K562 (cell line): ENCODE measurements at regions not wholly inside any gene's neighbourhood (a gene's known extent, or its start where the extent isn't known, plus 50 kb on each side); places are given as distances from the start of the nearest gene placed in this dataset.

ENCODE experiments used
- EGR1 ChIP-seq: fragments of 450-650 bp; conservative IDR thresholded peaks from 2 replicates; pipeline ENCODE4 v1.6.1; 2017; ENCODE audit warnings: mild to moderate bottlenecking
- NCOR1 ChIP-seq: fragments of 450-650 bp; IDR thresholded peaks from 2 replicates; pipeline ENCODE4 v1.6.1; 2016; ENCODE audit warnings: mild to moderate bottlenecking, moderate library complexity
- SNRNP70 ChIP-seq: fragments of 200-400 bp; formaldehyde crosslinking; optimal IDR thresholded peaks from 2 replicates; pipeline ENCODE3; 2017; ENCODE audit warnings: low read depth, low read length
- SPI1 ChIP-seq: IDR thresholded peaks from 2 replicates; pipeline ENCODE4 v1.6.1; 2011; ENCODE audit warnings: low read depth, low read length, control low read depth, borderline replicate concordance
- ZFP36 ChIP-seq: fragments of 150-350 bp; IDR thresholded peaks from 2 replicates; pipeline ENCODE4 v1.6.1; 2018; ENCODE audit warnings: low read length, low read depth; ENCODE audit not compliant: partially characterized antibody
- ZZZ3 ChIP-seq: fragments of 450-650 bp; IDR thresholded peaks from 2 replicates; pipeline ENCODE4 v1.6.1; 2016; ENCODE audit warnings: antibody characterized with exemption, mild to moderate bottlenecking, moderate library complexity
- TF ChIP-seq, protein P1 (sequence below): sonication (generic); formaldehyde crosslinking; IDR thresholded peaks from 2 replicates; pipeline ENCODE4 v1.8.0; 2022; ENCODE audit warnings: mild to moderate bottlenecking, missing genetic modification reagents

DNA sequence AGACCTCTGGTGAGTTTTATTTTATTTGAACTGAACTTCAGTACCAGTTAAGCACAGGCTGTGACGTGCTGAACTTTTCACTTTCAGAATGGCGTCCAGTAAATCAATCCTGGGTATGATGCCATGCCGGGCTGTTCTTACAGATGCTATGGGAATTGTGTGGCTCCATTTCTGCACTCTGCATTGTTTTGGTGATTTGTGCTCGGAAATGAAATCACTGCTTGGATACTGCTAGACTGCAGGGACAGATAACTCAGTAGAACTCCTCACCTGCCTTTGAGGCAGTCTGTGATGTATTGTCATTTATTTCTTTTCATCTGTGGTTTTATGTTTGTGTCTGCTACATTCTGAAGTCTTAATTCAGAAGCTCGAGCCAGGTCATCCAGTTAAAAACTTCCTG, 172.7 kb downstream of the PTPN11 start:
- no peak for TF ChIP-seq ZZZ3
- TF ChIP-seq EGR1 = no peak
- TF ChIP-seq NCOR1 = no peak
- no peak for TF ChIP-seq ZFP36
- TF ChIP-seq, protein P1, sequence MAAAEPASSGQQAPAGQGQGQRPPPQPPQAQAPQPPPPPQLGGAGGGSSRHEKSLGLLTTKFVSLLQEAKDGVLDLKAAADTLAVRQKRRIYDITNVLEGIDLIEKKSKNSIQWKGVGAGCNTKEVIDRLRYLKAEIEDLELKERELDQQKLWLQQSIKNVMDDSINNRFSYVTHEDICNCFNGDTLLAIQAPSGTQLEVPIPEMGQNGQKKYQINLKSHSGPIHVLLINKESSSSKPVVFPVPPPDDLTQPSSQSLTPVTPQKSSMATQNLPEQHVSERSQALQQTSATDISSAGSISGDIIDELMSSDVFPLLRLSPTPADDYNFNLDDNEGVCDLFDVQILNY (CRISPR knock-in tag) = no peak
- no peak for TF ChIP-seq SPI1
- TF ChIP-seq SNRNP70 = no peak
